HG03095 (cell line): ENCODE measurements at regions not wholly inside any gene's neighbourhood (a gene's known extent, or its start where the extent isn't known, plus 50 kb on each side); places are given as distances from the start of the nearest gene placed in this dataset.
"Not testable (repeated sequence)": the region's sequence is repeated elsewhere in the genome, so short reads cannot be mapped to it uniquely, and the experiment has no call there.

ENCODE experiments used
- ATAC-seq: cut with Tn5 transposase; IDR thresholded peaks from one replicate; pipeline ENCODE4 v1.9.1; 2021; ENCODE audit warnings: moderate library complexity; ENCODE audit not compliant: unreplicated experiment

- ATAC-seq: no peak
Observed at GRCh38 chr13:31605076-31605860, 134.1 kb upstream of the RXFP2 start.

GRCh38 chr13:31607531-31607930 is 131.8 kb upstream of the RXFP2 start:
- ATAC-seq: not testable (repeated sequence)

- not testable (repeated sequence) for ATAC-seq
Observed at GRCh38 chr13:31608780-31609179, 130.5 kb upstream of the RXFP2 start.

GRCh38 chr13:31610270-31610998 is 128.9 kb upstream of the RXFP2 start:
- no peak for ATAC-seq

GRCh38 chr13:31611214-31611613 is 128.1 kb upstream of the RXFP2 start:
- ATAC-seq: no peak

- ATAC-seq: no peak
Observed at GRCh38 chr13:31614073-31614472, 125.3 kb upstream of the RXFP2 start.

GRCh38 chr13:31614704-31615103 is 124.6 kb upstream of the RXFP2 start:
- no peak for ATAC-seq

GRCh38 chr13:31625115-31625514 is 114.2 kb upstream of the RXFP2 start:
- no peak for ATAC-seq

GRCh38 chr13:31627097-31627845 is 112.1 kb upstream of the RXFP2 start:
- no peak for ATAC-seq

GRCh38 chr13:31629085-31629780 is 110.1 kb upstream of the RXFP2 start:
- ATAC-seq: no peak

- no peak for ATAC-seq
Observed at GRCh38 chr13:31631071-31631470, 108.3 kb upstream of the RXFP2 start.

- no peak for ATAC-seq
Observed at GRCh38 chr13:31631746-31632145, 107.6 kb upstream of the RXFP2 start.

GRCh38 chr13:31638577-31638976 is 100.7 kb upstream of the RXFP2 start:
- no peak for ATAC-seq

- no peak for ATAC-seq
Observed at GRCh38 chr13:31639443-31640163, 99.7 kb upstream of the RXFP2 start.

GRCh38 chr13:31649766-31650165 is 89.6 kb upstream of the RXFP2 start:
- ATAC-seq: no peak

- ATAC-seq: no peak
Observed at GRCh38 chr13:31653730-31654129, 85.6 kb upstream of the RXFP2 start.

GRCh38 chr13:31663880-31664585 is 75.3 kb upstream of the RXFP2 start:
- ATAC-seq: no peak

- no peak for ATAC-seq
Observed at GRCh38 chr13:31670831-31671617, 68.3 kb upstream of the RXFP2 start.

- ATAC-seq: no peak
Observed at GRCh38 chr13:31674051-31674450, 65.3 kb upstream of the RXFP2 start.
